HCT116 (cell line): ENCODE measurements at regions not wholly inside any gene's neighbourhood (a gene's known extent, or its start where the extent isn't known, plus 50 kb on each side); places are given as distances from the start of the nearest gene placed in this dataset.

ENCODE experiments used
- ATAC-seq: fragments of 200-7000 bp; cut with Tn5 transposase; 2 replicates; pipeline ENCODE4 v1.9.1; 2020; ENCODE audit warnings: mild to moderate bottlenecking, moderate library complexity
- BruUV-seq: library from RNA; stranded (reverse); fragments of 400-500 nt; replicated peaks from 2 replicates; lab custom pipeline; 2021; lab: Mats Ljungman, UMichigan
- CTCF ChIA-PET: fragments of 300-600 bp; sonication (Branson Sonifier 250); formaldehyde crosslinking; loops from one replicate; lab custom pipeline; 2021; ENCODE audit warnings: antibody characterized with exemption; lab: Charles Lee
- POLR2A ChIA-PET: fragments of 300-600, 350-600 bp; sonication (Branson Sonifier 250); formaldehyde crosslinking; loops from one replicate; lab custom pipeline; 2021; ENCODE audit warnings: antibody characterized with exemption; lab: Charles Lee
- RAD21 ChIA-PET, 2 experiments: fragments of 300-600 bp; sonication (Branson Sonifier 250); formaldehyde crosslinking; loops; one replicate each; lab custom pipeline; 2023; ENCODE audit warnings: low total read pairs in 2 of 2; ENCODE audit not compliant: uncharacterized antibody in 2 of 2, unreplicated experiment in 2 of 2, low non-redundant PET in 1 of 2; lab: Charles Lee
- DNase-seq: peaks from one replicate; pipeline ENCODE4 v3.0.0-alpha.2; 2010; ENCODE audit warnings: low read depth, low spot score
- H2AFZ ChIP-seq: fragments of 200-600 bp; shearing (Covaris generic), sonication (generic); 2 replicates; pipeline ENCODE4 v1.6.1; 2017; ENCODE audit warnings: low read depth, mixed run types, mixed read lengths, antibody characterized with exemption, low read length; ENCODE audit not compliant: poor library complexity, severe bottlenecking
- H3K27ac ChIP-seq: 2 replicates; pipeline ENCODE4 v1.5.1; 2012; ENCODE audit warnings: low read depth, low read length
- H3K27me3 ChIP-seq: fragments of 200-600 bp; sonication (generic); 2 replicates; pipeline ENCODE4 v1.6.1; 2016; ENCODE audit warnings: mixed run types, low read length, mixed read lengths; ENCODE audit not compliant: insufficient read depth
- H3K36me3 ChIP-seq, 2 experiments: fragments of 200-500 bp in 1 of 2; fragments of 200-600 bp in 1 of 2; sonication (Bioruptor generic) in 1 of 2; sonication (generic) in 1 of 2; 2 replicates each; pipeline versions ENCODE4 v1.5.1 to v1.6.1; 2014 to 2016; ENCODE audit warnings: low read length in 2 of 2, inconsistent platforms in 1 of 2, mixed read lengths in 1 of 2, mixed run types in 1 of 2; ENCODE audit not compliant: insufficient read depth in 2 of 2, control insufficient read depth in 1 of 2
- H3K4me1 ChIP-seq, 2 experiments: fragments of 200-600 bp in 1 of 2; sonication (generic) in 1 of 2; 2 replicates each; pipeline versions ENCODE4 v1.5.1 to v1.6.1; 2012 to 2017; ENCODE audit warnings: low read length in 2 of 2, inconsistent platforms in 1 of 2, mild to moderate bottlenecking in 1 of 2, mixed read lengths in 1 of 2, mixed run types in 1 of 2, moderate library complexity in 1 of 2; ENCODE audit not compliant: insufficient read depth in 2 of 2, control insufficient read depth in 1 of 2
- H3K4me2 ChIP-seq: fragments of 200-600 bp; sonication (generic); 2 replicates; pipeline ENCODE4 v1.6.1; 2017; ENCODE audit warnings: mixed run types, low read length, mixed read lengths
- H3K4me3 ChIP-seq, 2 experiments: fragments of 200-600 bp in 1 of 2; sonication (generic) in 1 of 2; replicated peaks in 1 of 2; 2 replicates each; pipeline ENCODE4 v1.5.1; 2011 to 2016; ENCODE audit warnings: low read length in 2 of 2, control low read depth in 1 of 2, low read depth in 1 of 2, mild to moderate bottlenecking in 1 of 2, mixed read lengths in 1 of 2, mixed run types in 1 of 2
- H3K79me2 ChIP-seq: fragments of 200-600 bp; sonication (generic); 2 replicates; pipeline ENCODE4 v1.6.1; 2017; ENCODE audit warnings: mild to moderate bottlenecking, mixed run types, low read length, moderate library complexity, mixed read lengths; ENCODE audit not compliant: insufficient read depth
- H3K9ac ChIP-seq: fragments of 200-600 bp; sonication (generic); 2 replicates; pipeline ENCODE4 v1.6.1; 2016; ENCODE audit warnings: low read length, mixed read lengths
- H3K9me2 ChIP-seq: fragments of 200-600 bp; sonication (generic), shearing (Covaris generic); 2 replicates; pipeline ENCODE4 v1.6.1; 2017; ENCODE audit warnings: mixed run types, mild to moderate bottlenecking, moderate library complexity; ENCODE audit not compliant: insufficient read depth
- H3K9me3 ChIP-seq, 2 experiments: fragments of 200-500 bp in 1 of 2; fragments of 200-600 bp in 1 of 2; sonication (Bioruptor generic) in 1 of 2; sonication (generic) in 1 of 2; 2 replicates each; pipeline ENCODE4 v1.6.1; 2014 to 2017; ENCODE audit warnings: low read length in 2 of 2, mixed read lengths in 2 of 2, inconsistent platforms in 1 of 2, low read depth in 1 of 2, mild to moderate bottlenecking in 1 of 2, mixed run types in 1 of 2, moderate library complexity in 1 of 2; ENCODE audit not compliant: control insufficient read depth in 1 of 2, insufficient read depth in 1 of 2
- H4K20me1 ChIP-seq: fragments of 200-600 bp; sonication (generic), shearing (Covaris generic); 2 replicates; pipeline ENCODE4 v1.6.1; 2017; ENCODE audit warnings: mixed run types, mild to moderate bottlenecking, moderate library complexity; ENCODE audit not compliant: insufficient read depth
- EZH2 ChIP-seq: fragments of 200-600 bp; sonication (generic); IDR thresholded peaks from 2 replicates; pipeline ENCODE4 v1.6.1; 2017; ENCODE audit warnings: antibody characterized with exemption, mixed run types
- POLR2AphosphoS5 ChIP-seq: IDR thresholded peaks from 2 replicates; pipeline ENCODE4 v1.6.1; 2011; ENCODE audit warnings: mild to moderate bottlenecking, low read depth, low read length, moderate library complexity
- RAD21 ChIP-seq: IDR thresholded peaks from 2 replicates; pipeline ENCODE4 v1.6.1; 2012; ENCODE audit warnings: low read depth, mild to moderate bottlenecking
- SP1 ChIP-seq: IDR thresholded peaks from 2 replicates; pipeline ENCODE4 v1.6.1; 2012; ENCODE audit warnings: low read depth
- ZFX ChIP-seq: fragments of 450-650 bp; IDR thresholded peaks from 2 replicates; pipeline ENCODE4 v1.6.1; 2017
- intact Hi-C: fragments of 100-400 bp; cut with micrococcal nuclease; formaldehyde crosslinking; loops from 2 replicates; pipeline ENCODE4 v1.10.0; 2022
- TF ChIP-seq, protein P1 (sequence below): IDR thresholded peaks from 2 replicates; pipeline ENCODE4 v1.6.1; 2011; ENCODE audit warnings: mild to moderate bottlenecking, low read length, moderate library complexity; ENCODE audit not compliant: insufficient replicate concordance; ENCODE audit errors: extremely low read depth
- TF ChIP-seq, protein P2 (sequence below): IDR thresholded peaks from 2 replicates; pipeline ENCODE4 v1.6.1; 2012
- TF ChIP-seq, protein P3 (sequence below), 3 experiments: fragments of 200-600 bp in 1 of 3; sonication (generic) in 1 of 3; IDR thresholded peaks in 2 of 3; conservative IDR thresholded peaks in 1 of 3; 2 replicates each; pipeline ENCODE4 v1.5.1; 2012 to 2017; ENCODE audit warnings: low read depth in 2 of 3, low read length in 2 of 3, antibody characterized with exemption in 1 of 3, borderline replicate concordance in 1 of 3, control low read depth in 1 of 3, mild to moderate bottlenecking in 1 of 3, mixed read lengths in 1 of 3, mixed run types in 1 of 3, moderate library complexity in 1 of 3; ENCODE audit not compliant: insufficient read depth in 1 of 3

DNA sequence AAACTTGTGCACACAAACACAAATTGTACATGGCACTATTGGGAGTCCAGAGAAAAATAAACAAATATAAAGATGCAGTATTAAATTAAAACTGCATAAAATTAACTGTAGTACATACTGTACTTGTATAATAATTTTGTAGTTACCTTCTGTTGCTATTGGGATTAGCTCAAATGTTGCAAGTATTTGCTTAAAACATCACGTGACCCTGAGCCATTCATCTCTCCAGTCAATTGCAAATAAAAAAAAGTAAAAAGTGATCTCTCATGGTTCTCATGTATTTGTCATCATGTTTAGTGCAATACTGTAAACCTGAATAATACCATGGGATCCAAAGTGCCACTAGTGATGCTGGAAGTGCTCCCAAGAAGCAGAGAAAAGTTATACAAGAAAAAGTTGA is 88.1 kb upstream of the NAV3 start:
- Histone ChIP-seq H3K79me2 (no peaks in the 10 kb centered on the region), H3K27ac (no peak overlapping the region), H3K9me3 (no peaks in the 10 kb centered on the region), H3K9ac (no peak overlapping the region), H3K9me2 (0 out of 2 replicates have a peak, but pooled peaks cover 3% of the 10 kb centered on the region), H3K36me3 (no peaks in the 10 kb centered on the region)
- no peak for DNase-seq
- intact Hi-C loops = no loop called here
- BruUV-seq = no TSS peak
- no peak for TF ChIP-seq SP1
- TF ChIP-seq, protein P1, sequence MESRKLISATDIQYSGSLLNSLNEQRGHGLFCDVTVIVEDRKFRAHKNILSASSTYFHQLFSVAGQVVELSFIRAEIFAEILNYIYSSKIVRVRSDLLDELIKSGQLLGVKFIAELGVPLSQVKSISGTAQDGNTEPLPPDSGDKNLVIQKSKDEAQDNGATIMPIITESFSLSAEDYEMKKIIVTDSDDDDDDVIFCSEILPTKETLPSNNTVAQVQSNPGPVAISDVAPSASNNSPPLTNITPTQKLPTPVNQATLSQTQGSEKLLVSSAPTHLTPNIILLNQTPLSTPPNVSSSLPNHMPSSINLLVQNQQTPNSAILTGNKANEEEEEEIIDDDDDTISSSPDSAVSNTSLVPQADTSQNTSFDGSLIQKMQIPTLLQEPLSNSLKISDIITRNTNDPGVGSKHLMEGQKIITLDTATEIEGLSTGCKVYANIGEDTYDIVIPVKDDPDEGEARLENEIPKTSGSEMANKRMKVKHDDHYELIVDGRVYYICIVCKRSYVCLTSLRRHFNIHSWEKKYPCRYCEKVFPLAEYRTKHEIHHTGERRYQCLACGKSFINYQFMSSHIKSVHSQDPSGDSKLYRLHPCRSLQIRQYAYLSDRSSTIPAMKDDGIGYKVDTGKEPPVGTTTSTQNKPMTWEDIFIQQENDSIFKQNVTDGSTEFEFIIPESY = no peak
- TF ChIP-seq EZH2 = no peak
- TF ChIP-seq, protein P2, sequence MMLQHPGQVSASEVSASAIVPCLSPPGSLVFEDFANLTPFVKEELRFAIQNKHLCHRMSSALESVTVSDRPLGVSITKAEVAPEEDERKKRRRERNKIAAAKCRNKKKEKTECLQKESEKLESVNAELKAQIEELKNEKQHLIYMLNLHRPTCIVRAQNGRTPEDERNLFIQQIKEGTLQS = no peak
- TF ChIP-seq RAD21 = no peak
- no peak for TF ChIP-seq ZFX
- no peak for TF ChIP-seq POLR2AphosphoS5
- TF ChIP-seq, protein P3, sequence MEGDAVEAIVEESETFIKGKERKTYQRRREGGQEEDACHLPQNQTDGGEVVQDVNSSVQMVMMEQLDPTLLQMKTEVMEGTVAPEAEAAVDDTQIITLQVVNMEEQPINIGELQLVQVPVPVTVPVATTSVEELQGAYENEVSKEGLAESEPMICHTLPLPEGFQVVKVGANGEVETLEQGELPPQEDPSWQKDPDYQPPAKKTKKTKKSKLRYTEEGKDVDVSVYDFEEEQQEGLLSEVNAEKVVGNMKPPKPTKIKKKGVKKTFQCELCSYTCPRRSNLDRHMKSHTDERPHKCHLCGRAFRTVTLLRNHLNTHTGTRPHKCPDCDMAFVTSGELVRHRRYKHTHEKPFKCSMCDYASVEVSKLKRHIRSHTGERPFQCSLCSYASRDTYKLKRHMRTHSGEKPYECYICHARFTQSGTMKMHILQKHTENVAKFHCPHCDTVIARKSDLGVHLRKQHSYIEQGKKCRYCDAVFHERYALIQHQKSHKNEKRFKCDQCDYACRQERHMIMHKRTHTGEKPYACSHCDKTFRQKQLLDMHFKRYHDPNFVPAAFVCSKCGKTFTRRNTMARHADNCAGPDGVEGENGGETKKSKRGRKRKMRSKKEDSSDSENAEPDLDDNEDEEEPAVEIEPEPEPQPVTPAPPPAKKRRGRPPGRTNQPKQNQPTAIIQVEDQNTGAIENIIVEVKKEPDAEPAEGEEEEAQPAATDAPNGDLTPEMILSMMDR (IDR thresholded peaks at IDR 0.05 in 2 of 3, conservative IDR thresholded peaks at IDR 0.05 in 1 of 3; ENCODE audit: borderline replicate concordance in 1 of 3, insufficient read depth in 1 of 3, low read depth in 2 of 3, low read length in 2 of 3) = no peak
- TF ChIP-seq, all 23 proteins: peak for 0
- Histone ChIP-seq H2AFZ (no peak overlapping the region), H3K4me1 (no peaks in the 10 kb centered on the region), H4K20me1 (no peaks in the 10 kb centered on the region), H3K27me3 (no peaks in the 10 kb centered on the region), H3K4me2 (no peak overlapping the region), H3K4me3 (no peak overlapping the region)
- RAD21 ChIA-PET = no interaction called here
- CTCF ChIA-PET = interaction anchor here (0.9 kb wide), 1 partner anchor 183 kb away, joined by 3 read pairs; no protein-coding TSS in a partner anchor
- POLR2A ChIA-PET = no interaction called here
- no peak for ATAC-seq
